DMS53 (cell line): ENCODE measurements at regions not wholly inside any gene's neighbourhood (a gene's known extent, or its start where the extent isn't known, plus 50 kb on each side); places are given as distances from the start of the nearest gene placed in this dataset.

Source experiments
- DNase-seq: peaks from one replicate; lab custom pipeline; 2025; lab: John Stamatoyannopoulos, UW

DNA sequence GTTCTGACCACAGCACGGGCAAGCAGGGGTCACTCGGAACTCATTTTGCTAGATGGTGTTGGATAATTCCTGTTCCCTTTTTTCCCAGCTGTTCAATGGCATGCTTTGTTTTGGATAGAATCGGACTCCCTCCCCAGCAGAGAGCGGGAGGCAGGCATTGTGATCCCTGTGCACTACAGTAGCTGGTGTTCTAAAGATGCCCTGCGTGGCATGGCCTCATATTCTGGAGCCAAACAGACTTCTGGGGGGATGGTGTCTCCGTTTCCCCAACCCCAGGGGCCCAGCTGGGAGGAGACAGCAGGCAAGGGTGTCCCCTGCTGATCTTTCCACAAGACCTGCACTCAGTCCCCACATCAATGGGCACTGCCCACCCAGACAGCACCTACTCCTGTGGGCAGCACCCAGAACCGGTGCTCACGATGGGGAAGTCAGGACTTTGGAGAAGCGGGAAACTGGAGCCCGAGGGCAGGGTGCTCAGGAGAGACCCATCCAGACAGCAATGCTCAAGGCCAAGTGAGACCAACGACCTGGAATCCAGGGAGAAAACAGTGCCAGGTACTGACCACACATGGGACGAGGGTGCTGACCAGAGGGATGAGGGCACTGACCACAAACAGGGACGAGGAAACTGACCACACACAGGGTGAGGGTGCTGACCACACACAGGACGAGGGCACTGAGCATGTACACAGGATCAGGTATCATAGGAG, 934.9 kb downstream of the BRD1 start:
- no peak for DNase-seq

DNA sequence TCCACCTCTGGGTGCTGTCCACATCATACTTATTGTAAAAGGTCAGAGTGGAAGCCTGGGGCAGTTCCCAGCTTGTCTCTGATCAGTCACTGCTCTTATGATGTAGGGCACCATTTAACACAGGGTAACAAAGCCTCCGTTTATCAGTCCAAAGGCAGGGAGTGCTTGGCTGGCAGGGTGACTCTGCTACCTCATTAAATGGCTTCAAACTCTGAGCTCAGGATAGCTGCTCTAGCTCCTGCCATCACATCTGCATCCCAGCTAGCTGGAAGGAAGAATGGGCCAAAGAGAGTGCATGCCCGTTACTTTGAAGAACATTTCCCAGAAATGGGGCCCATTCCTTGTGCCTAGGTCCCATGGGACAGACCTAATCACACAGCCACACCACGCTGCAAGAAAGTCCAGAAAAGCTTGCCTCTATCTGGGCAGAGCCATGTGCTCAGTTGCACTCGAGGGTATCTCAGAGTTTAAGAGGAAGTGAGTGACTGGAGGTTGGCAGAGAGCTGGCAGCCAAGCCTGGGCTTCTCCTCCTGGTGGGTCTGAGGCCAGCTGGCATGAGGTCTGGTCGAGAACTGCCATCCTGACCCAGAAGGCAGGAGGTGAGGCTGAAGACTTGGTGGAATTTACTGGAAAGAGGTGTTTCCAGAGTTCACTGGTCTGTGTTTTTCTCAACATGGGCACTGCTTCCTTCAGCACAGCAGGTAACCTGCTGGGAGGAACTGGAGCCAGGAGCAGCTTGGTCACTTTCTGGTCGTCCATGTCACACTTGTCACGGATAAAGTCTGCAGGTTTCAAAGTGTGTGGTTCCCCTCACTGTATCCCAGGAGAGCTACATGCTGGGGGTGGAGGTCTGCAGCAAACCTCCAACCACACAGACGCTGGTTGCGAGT, 935.7 kb downstream of the BRD1 start:
- no peak for DNase-seq

- DNase-seq = no peak
These were observed 936.7 kb downstream of the BRD1 start for GRCh38 chr22:48890693-48891554.

GRCh38 chr22:48889887-48890692, 937.6 kb downstream of the BRD1 start:
- no peak for DNase-seq

DNA sequence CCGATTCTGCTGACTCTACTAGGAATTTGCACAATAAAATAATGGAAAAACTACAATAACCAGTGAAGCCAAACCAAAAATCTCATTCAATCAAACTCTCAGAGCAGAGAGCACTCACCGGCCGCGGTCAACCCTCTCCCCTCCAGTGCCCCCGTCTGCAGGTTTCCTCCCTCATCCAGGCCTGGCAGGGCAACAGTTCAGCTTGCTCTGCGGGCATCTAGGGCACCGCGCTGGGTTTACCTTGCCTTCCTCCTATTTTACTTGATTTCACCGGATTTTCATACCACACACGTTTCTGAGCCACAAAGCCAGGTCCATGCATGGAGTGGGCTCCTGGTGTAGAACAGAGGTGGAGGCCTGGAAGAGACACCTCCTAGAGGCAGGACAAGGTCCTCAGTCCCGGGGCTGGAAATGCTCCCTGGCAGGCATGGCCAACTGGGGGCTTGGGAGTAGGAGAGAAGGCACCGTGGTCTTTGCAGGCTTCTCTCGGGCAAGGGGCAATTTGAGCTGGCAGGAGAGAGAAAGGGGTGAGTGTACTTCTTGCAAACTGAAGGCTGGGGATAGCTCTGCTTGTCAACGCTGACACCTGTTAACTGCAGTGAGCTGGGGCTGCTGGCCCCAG, 938.4 kb downstream of the BRD1 start:
- no peak for DNase-seq

- DNase-seq = no peak
These were observed 939.0 kb downstream of the BRD1 start for GRCh38 chr22:48888466-48889208.

GRCh38 chr22:48887394-48888332, 940.0 kb downstream of the BRD1 start:
- no peak for DNase-seq

GRCh38 chr22:48886604-48887393, 940.9 kb downstream of the BRD1 start:
- no peak for DNase-seq

GRCh38 chr22:48885919-48886305, 941.8 kb downstream of the BRD1 start:
- DNase-seq = no peak

- DNase-seq = no peak
These were observed 942.3 kb downstream of the BRD1 start for GRCh38 chr22:48885271-48885918.

GRCh38 chr22:48884786-48885185, 942.9 kb downstream of the BRD1 start:
- no peak for DNase-seq

DNA sequence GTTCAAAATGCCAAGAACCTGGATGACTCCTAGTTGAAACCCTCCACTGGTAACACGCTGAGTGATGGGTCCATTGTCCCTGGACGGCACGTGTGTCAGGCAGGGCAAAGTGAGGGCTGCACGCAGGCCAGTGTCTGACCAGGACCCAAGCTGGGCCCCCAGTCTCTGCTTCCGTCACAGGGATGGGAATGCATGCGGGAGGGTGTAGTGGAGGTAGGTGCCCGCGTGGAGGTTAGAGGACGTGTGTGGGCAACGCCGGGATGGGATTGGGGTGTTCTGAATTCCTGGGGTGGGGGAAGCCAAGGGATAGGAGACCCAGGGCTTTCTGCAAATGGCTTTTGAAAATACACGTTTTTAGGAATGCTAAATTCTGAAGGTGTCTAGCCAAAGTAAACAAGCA, 943.3 kb downstream of the BRD1 start:
- no peak for DNase-seq

- DNase-seq = no peak
These were observed 944.3 kb downstream of the BRD1 start for GRCh38 chr22:48883211-48883960.

GRCh38 chr22:48882636-48883200, 945.0 kb downstream of the BRD1 start:
- no peak for DNase-seq

DNA sequence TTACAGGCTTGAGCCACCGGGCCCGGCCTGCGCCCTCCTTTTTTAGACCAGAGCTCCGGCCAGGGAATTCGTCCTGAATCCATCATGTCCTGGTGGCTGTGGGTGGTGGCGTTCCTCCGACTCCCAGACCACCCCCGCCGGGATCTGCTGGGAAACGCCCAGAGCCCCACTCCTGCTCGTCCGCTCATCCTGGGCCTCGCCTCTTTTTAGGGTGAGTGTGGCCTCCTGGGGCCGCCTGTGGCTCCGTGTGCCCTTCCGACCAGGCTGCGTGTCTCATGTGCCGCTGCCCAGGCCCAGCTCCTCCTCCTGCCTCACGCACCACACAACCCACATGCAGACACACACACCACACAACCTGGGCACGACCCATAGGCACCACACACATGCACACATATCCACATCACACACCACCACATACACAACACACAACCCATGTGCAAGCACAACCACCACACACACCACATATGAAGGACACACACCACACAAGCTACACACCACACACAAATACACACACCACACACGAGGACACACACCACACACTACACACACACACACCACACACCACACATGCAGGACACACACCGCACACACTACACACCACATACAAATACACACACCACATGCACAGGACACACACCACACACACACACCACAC, 946.2 kb downstream of the BRD1 start:
- no peak for DNase-seq

DNA sequence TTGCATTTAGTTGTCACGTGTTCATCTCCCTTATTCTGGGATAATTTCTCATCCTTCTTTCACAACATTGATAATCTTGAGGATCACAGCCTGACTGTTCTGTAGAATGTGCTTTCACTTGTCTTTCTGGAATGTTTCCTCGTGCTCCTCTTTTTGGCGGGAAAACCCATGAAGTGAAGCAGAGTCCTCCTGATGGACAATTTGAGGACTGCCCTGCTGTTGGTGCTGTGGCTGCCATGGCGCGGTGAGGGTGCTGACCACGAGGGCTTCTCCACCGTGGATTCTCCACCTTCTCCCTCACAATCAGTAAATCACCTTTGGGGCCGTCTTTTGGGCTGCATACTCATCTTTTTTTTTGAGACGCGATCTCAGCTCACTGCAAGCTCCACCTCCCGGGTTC, 946.9 kb downstream of the BRD1 start:
- DNase-seq = no peak
